GM12874 (cell line): ENCODE measurements at regions not wholly inside any gene's neighbourhood (a gene's known extent, or its start where the extent isn't known, plus 50 kb on each side); places are given as distances from the start of the nearest gene placed in this dataset.

Source experiments
- CTCF ChIP-seq: IDR thresholded peaks from 2 replicates; pipeline ENCODE4 v1.5.1; 2011; ENCODE audit warnings: low read depth, mild to moderate bottlenecking, control low read depth, low read length, moderate library complexity; ENCODE audit not compliant: insufficient read depth

GRCh38 chr12:90449611-90450010 is 505.4 kb downstream of the CCER1 start:
- no peak for TF ChIP-seq CTCF

GRCh38 chr12:90441431-90441830 is 513.5 kb downstream of the CCER1 start:
- no peak for TF ChIP-seq CTCF

- no peak for TF ChIP-seq CTCF
Observed at GRCh38 chr12:90428881-90429280, 526.1 kb downstream of the CCER1 start.

GRCh38 chr12:90428465-90428864 is 526.5 kb downstream of the CCER1 start:
- no peak for TF ChIP-seq CTCF

- no peak for TF ChIP-seq CTCF
Observed at GRCh38 chr12:90423965-90424364, 531.0 kb downstream of the CCER1 start.

- no peak for TF ChIP-seq CTCF
Observed at GRCh38 chr12:90410962-90411361, 544.0 kb downstream of the CCER1 start.

GRCh38 chr12:90407841-90408240 is 547.1 kb downstream of the CCER1 start:
- TF ChIP-seq CTCF = no peak

- TF ChIP-seq CTCF = no peak
Observed at GRCh38 chr12:90404071-90404470, 550.9 kb downstream of the CCER1 start.
